HepG2 (cell line): ENCODE measurements at regions not wholly inside any gene's neighbourhood (a gene's known extent, or its start where the extent isn't known, plus 50 kb on each side); places are given as distances from the start of the nearest gene placed in this dataset.

ENCODE experiments used
- CTCF ChIP-seq: sonication (generic); formaldehyde crosslinking; IDR thresholded peaks from 2 replicates; pipeline ENCODE4 v1.5.0; 2020; ENCODE audit warnings: mild to moderate bottlenecking, missing genetic modification reagents, moderate library complexity
- SNAPC2 ChIP-seq: sonication (generic); formaldehyde crosslinking; IDR thresholded peaks from 2 replicates; pipeline ENCODE4 v1.8.1; 2022; ENCODE audit warnings: mild to moderate bottlenecking, missing genetic modification reagents

DNA sequence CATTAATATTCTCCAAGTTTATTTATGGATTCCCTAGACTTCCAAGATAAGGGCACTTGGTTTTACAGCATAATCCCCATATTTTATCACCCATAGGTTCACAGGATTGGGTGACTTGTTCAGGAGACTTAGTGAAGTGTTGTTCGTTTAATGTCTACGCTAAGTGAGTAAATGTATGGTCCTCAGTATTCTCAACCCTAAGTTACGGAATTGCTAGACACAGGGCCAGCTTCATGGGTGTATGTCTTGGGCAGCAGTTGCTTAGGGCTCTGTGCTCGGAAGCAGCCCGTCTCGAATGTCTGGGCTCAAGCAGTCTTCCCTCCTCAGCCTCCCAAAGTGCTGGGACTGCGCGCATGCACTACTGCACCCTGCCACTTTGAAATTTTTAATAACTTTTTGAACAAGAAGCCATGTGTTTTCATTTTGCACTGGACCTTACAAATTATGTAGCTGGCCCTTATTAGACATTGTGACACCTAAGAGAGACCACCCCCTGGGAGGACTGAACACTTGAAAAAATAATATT is 91.5 kb upstream of the ZNF217 start:
- TF ChIP-seq SNAPC2 (CRISPR knock-in tag) (no peak), CTCF (CRISPR knock-in tag) (no peak)
